Neural progenitor cell (in vitro differentiated cells): ENCODE measurements at regions not wholly inside any gene's neighbourhood (a gene's known extent, or its start where the extent isn't known, plus 50 kb on each side); places are given as distances from the start of the nearest gene placed in this dataset.

ENCODE experiments used
- DNase-seq: peaks from one replicate; pipeline ENCODE4 v3.0.0-alpha.2; 2016; ENCODE audit warnings: low spot score
- H2AFZ ChIP-seq: fragments of 200-600 bp; sonication (generic); replicated peaks from 2 replicates; pipeline ENCODE4 v1.6.1; 2016; ENCODE audit warnings: antibody characterized with exemption
- H3F3A ChIP-seq: fragments of 200-600 bp; sonication (generic); 2 replicates; pipeline ENCODE4 v1.6.1; 2016; ENCODE audit warnings: antibody characterized with exemption, low read depth
- H3K27ac ChIP-seq: fragments of 200-600 bp; sonication (generic); 2 replicates; pipeline ENCODE4 v1.5.1; 2016; ENCODE audit warnings: mild to moderate bottlenecking
- H3K27me3 ChIP-seq: fragments of 200-600 bp; sonication (generic); 2 replicates; pipeline ENCODE4 v1.6.1; 2016; ENCODE audit warnings: mild to moderate bottlenecking, moderate library complexity
- H3K36me3 ChIP-seq: fragments of 200-600 bp; sonication (generic); 2 replicates; pipeline ENCODE4 v1.5.1; 2016
- H3K4me1 ChIP-seq: fragments of 200-600 bp; sonication (generic); 2 replicates; pipeline ENCODE4 v1.6.1; 2016; ENCODE audit warnings: mixed run types
- H3K4me2 ChIP-seq: fragments of 200-600 bp; sonication (generic); 2 replicates; pipeline ENCODE4 v1.6.1; 2016
- H3K4me3 ChIP-seq: fragments of 200-600 bp; sonication (generic); 2 replicates; pipeline ENCODE4 v1.5.1; 2016
- H3K79me2 ChIP-seq: fragments of 200-600 bp; sonication (generic); 2 replicates; pipeline ENCODE4 v1.6.1; 2016; ENCODE audit warnings: low read depth
- H3K9ac ChIP-seq: fragments of 200-600 bp; sonication (generic); 2 replicates; pipeline ENCODE4 v1.6.1; 2016
- H3K9me3 ChIP-seq: fragments of 200-600 bp; sonication (generic); 2 replicates; pipeline ENCODE4 v1.5.1; 2016; ENCODE audit warnings: low read depth
- H4K20me1 ChIP-seq: fragments of 200-600 bp; sonication (generic); 2 replicates; pipeline ENCODE4 v1.6.1; 2016; ENCODE audit warnings: low read depth
- H3K27ac Mint-ChIP-seq: 3 replicates; pipeline ENCODE4 v1.8.0; 2021; ENCODE audit warnings: mixed read lengths
- H3K27me3 Mint-ChIP-seq: 2 replicates; pipeline ENCODE4 v1.8.0; 2022; ENCODE audit warnings: low read depth, mild to moderate bottlenecking, inconsistent platforms, moderate library complexity, mixed read lengths; ENCODE audit not compliant: insufficient read depth
- H3K36me3 Mint-ChIP-seq: 3 replicates; pipeline ENCODE4 v1.8.0; 2021; ENCODE audit warnings: mixed read lengths
- H3K4me1 Mint-ChIP-seq: 3 replicates; pipeline ENCODE4 v1.8.0; 2021; ENCODE audit warnings: mixed read lengths
- H3K4me3 Mint-ChIP-seq: 3 replicates; pipeline ENCODE4 v1.8.0; 2021; ENCODE audit warnings: mild to moderate bottlenecking, moderate library complexity, mixed read lengths
- H3K9me3 Mint-ChIP-seq: 3 replicates; pipeline ENCODE4 v1.8.0; 2020; ENCODE audit warnings: mixed read lengths
- EZH2 ChIP-seq: fragments of 200-600 bp; sonication (generic); IDR thresholded peaks from 2 replicates; pipeline ENCODE4 v1.6.1; 2017; ENCODE audit warnings: antibody characterized with exemption, mild to moderate bottlenecking, moderate library complexity
- EZH2phosphoT487 ChIP-seq: fragments of 200-600 bp; sonication (generic); IDR thresholded peaks from 2 replicates; pipeline ENCODE4 v1.6.1; 2017; ENCODE audit warnings: antibody characterized with exemption
- TF ChIP-seq, protein P1 (sequence below): fragments of 200-600 bp; sonication (generic); IDR thresholded peaks from 2 replicates; pipeline ENCODE4 v1.5.1; 2017; ENCODE audit warnings: antibody characterized with exemption, mild to moderate bottlenecking

DNA sequence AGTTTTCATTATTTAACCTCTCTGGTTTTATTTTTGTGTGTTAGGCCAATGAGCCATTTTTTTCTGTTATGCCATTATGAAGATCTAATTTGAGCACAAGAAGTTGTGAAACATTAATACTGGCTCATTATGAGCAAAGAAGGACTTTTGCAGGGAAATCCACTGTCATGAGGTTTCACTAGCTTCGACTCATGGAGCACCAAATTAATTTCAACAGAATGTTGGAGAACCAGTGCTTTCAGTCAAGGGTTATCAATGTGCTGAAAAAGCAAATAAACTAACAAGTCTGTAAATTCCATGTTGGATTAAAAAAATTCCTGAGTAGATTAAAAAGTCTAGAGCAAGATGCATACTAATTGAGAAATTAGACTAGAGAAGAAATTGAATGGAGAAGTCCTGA lies 594.2 kb upstream of the FZD8 start:
- no peaks in the 10 kb centered on the region for H3K27me3 Mint-ChIP-seq
- no peak overlapping the region for H3K9ac ChIP-seq

DNA sequence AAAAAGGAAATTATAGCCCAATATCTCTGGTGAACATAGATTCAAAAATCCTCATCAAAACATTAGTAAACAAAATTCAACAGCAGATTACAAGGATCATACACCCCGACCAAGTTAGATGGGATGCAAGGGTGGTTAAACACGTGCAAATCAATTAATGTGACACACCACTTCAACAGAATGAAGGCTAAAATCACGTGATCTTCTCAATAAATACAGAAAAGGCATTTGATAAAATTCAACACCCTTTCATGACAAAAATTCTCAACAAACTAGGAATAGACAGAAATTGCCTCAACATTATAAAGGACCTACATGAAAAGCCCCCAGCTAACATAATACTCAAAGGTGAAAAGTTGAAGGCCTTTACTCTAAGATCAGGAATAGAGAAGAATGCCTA lies 590.8 kb upstream of the FZD8 start:
- no peak overlapping the region for H2AFZ ChIP-seq

More for the DNA sequence above, 594.2 kb upstream of the FZD8 start:
- Mint-ChIP-seq H3K9me3 (peaks cover 9% of the 10 kb centered on the region), H3K4me1 (no peaks in the 10 kb centered on the region), H3K27ac (no peak overlapping the region), H3K4me3 (no peak overlapping the region), H3K36me3 (no peaks in the 10 kb centered on the region)
- Histone ChIP-seq H3K9me3 (no peaks in the 10 kb centered on the region), H3K4me2 (no peak overlapping the region), H3K4me3 (no peak overlapping the region), H3F3A (no peaks in the 10 kb centered on the region), H3K36me3 (no peaks in the 10 kb centered on the region), H3K79me2 (no peaks in the 10 kb centered on the region), H4K20me1 (no peaks in the 10 kb centered on the region), H3K27ac (no peak overlapping the region), H3K4me1 (peaks cover 6% of the 10 kb centered on the region), H3K27me3 (no peaks in the 10 kb centered on the region), H2AFZ (no peak overlapping the region)
- no peak for DNase-seq
- TF ChIP-seq, protein P1, sequence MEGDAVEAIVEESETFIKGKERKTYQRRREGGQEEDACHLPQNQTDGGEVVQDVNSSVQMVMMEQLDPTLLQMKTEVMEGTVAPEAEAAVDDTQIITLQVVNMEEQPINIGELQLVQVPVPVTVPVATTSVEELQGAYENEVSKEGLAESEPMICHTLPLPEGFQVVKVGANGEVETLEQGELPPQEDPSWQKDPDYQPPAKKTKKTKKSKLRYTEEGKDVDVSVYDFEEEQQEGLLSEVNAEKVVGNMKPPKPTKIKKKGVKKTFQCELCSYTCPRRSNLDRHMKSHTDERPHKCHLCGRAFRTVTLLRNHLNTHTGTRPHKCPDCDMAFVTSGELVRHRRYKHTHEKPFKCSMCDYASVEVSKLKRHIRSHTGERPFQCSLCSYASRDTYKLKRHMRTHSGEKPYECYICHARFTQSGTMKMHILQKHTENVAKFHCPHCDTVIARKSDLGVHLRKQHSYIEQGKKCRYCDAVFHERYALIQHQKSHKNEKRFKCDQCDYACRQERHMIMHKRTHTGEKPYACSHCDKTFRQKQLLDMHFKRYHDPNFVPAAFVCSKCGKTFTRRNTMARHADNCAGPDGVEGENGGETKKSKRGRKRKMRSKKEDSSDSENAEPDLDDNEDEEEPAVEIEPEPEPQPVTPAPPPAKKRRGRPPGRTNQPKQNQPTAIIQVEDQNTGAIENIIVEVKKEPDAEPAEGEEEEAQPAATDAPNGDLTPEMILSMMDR: no peak
- TF ChIP-seq EZH2: no peak
- TF ChIP-seq EZH2phosphoT487: no peak

DNA sequence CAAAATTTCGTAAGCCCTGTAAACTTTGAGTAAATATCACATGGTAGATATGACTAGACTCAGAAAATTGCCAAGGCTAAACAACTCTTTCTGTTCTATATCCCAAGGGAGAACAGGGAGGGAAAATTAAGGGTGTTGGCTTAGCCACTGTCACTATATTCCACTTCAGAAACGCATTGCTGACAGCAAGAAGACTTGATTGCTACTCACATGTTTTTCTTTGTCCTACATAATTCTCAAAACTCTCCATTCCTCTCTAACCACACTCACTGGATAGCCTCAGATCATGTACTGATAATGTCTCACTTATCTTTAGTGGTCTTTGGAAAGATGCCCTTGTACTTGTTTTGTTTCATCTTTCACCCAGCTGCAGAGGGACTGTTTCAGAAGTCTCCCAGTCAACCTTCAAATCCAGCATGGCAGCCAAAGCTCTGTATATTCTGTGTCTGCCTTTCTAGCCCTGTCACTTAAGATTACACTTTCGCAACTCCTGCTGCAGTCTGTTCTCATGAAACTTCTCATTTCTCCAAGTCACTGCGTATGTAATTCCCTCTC lies 582.4 kb upstream of the FZD8 start:
- Mint-ChIP-seq H3K9me3 (no peaks in the 10 kb centered on the region), H3K27me3 (peaks cover 2% of the 10 kb centered on the region), H3K4me1 (no peaks in the 10 kb centered on the region), H3K4me3 (no peak overlapping the region), H3K27ac (no peak overlapping the region), H3K36me3 (no peaks in the 10 kb centered on the region)
- Histone ChIP-seq H3K27me3 (no peaks in the 10 kb centered on the region), H3K27ac (no peak overlapping the region), H3K4me1 (no peaks in the 10 kb centered on the region), H4K20me1 (no peaks in the 10 kb centered on the region), H2AFZ (peak overlapping the region; percentile 77), H3K4me2 (no peak overlapping the region), H3K9me3 (no peaks in the 10 kb centered on the region), H3F3A (no peaks in the 10 kb centered on the region), H3K79me2 (no peaks in the 10 kb centered on the region), H3K9ac (no peak overlapping the region), H3K4me3 (no peak overlapping the region), H3K36me3 (no peaks in the 10 kb centered on the region)
- DNase-seq: no peak
- TF ChIP-seq, protein P1: no peak
- TF ChIP-seq EZH2phosphoT487 (no peak), EZH2 (no peak)

More for the DNA sequence above, 590.8 kb upstream of the FZD8 start:
- Histone ChIP-seq H3K4me2 (no peak overlapping the region), H3K27me3 (no peaks in the 10 kb centered on the region), H3K4me1 (peaks cover 6% of the 10 kb centered on the region), H3K9me3 (no peaks in the 10 kb centered on the region), H3K36me3 (no peaks in the 10 kb centered on the region), H3K79me2 (no peaks in the 10 kb centered on the region), H3K27ac (no peak overlapping the region), H3F3A (no peaks in the 10 kb centered on the region), H4K20me1 (no peaks in the 10 kb centered on the region), H3K9ac (no peak overlapping the region), H3K4me3 (no peak overlapping the region)
- no peak for DNase-seq
- Mint-ChIP-seq H3K4me3 (no peak overlapping the region), H3K4me1 (no peaks in the 10 kb centered on the region), H3K27me3 (no peaks in the 10 kb centered on the region), H3K36me3 (no peaks in the 10 kb centered on the region), H3K9me3 (no peaks in the 10 kb centered on the region), H3K27ac (no peak overlapping the region)
- TF ChIP-seq EZH2 (no peak), EZH2phosphoT487 (no peak)
- TF ChIP-seq, protein P1: no peak
